Stomach (tissue), 8 donors: ENCODE measurements at regions not wholly inside any gene's neighbourhood (a gene's known extent, or its start where the extent isn't known, plus 50 kb on each side); places are given as distances from the start of the nearest gene placed in this dataset.

Source experiments
- DNase-seq, 2 donors: peaks; one replicate each; pipeline versions ENCODE4 v3.0.0 to v3.0.0-alpha.2; 2013 to 2019
- H3K27ac ChIP-seq, 5 donors: fragments of 200-600 bp in 4 of 5; sonication (generic) in 4 of 5; one replicate each; pipeline ENCODE4 v1.5.1; 2013 to 2019; ENCODE audit warnings: mild to moderate bottlenecking in 1 of 5, moderate library complexity in 1 of 5
- H3K27me3 ChIP-seq, 3 donors: fragments of 200-600 bp; sonication (generic); one replicate each; pipeline ENCODE4 v1.5.1; 2017 to 2019; ENCODE audit warnings: mixed run types in 1 of 3
- H3K36me3 ChIP-seq, 4 donors: fragments of 200-600 bp; sonication (generic); 1 replicate in 3 of 4; 2 replicates in 1 of 4; pipeline ENCODE4 v1.5.1; 2016 to 2019
- H3K4me1 ChIP-seq, 4 donors: fragments of 200-600 bp; sonication (generic); one replicate each; pipeline ENCODE4 v1.5.1; 2016 to 2019
- H3K4me3 ChIP-seq, 4 donors: fragments of 200-600 bp; sonication (generic) in 3 of 4; one replicate each; pipeline ENCODE4 v1.5.1; 2016 to 2019; ENCODE audit warnings: mild to moderate bottlenecking in 1 of 4
- H3K9me3 ChIP-seq, 4 donors: fragments of 200-600 bp; sonication (generic); one replicate each; pipeline ENCODE4 v1.5.1; 2016 to 2019
- EP300 ChIP-seq: sonication (generic); formaldehyde crosslinking; IDR thresholded peaks from one replicate; pipeline ENCODE4 v1.6.1; 2017; ENCODE audit warnings: antibody characterized with exemption
- POLR2A ChIP-seq, 4 donors: fragments of 450-650 bp; IDR thresholded peaks; one replicate each; pipeline ENCODE4 v1.6.1; 2016; ENCODE audit warnings: antibody characterized with exemption in 4 of 4, control low read depth in 2 of 4, mild to moderate bottlenecking in 1 of 4, moderate library complexity in 1 of 4
- POLR2AphosphoS5 ChIP-seq, 3 donors: sonication (generic); formaldehyde crosslinking; IDR thresholded peaks; one replicate each; pipeline ENCODE4 v1.6.1; 2016; ENCODE audit warnings: antibody characterized with exemption in 3 of 3
- WGBS, 5 donors: extraction: QIAGEN DNeasy Blood & Tissue Kit in 3 of 5; methylation state at CpG; one replicate each; pipeline versions ENCODE4 v1.1.5 to v1.1.7; 2013 to 2018; 5-methylcytosine and 5-hydroxymethylcytosine counted together
- intact Hi-C: fragments of 100-400 bp; cut with DNase I; formaldehyde crosslinking; loops from one replicate; pipeline ENCODE4 v1.15.1; 2023; ENCODE audit warnings: low total_unique reads
- TF ChIP-seq, protein P1 (sequence below), 7 experiments: fragments of 450-650 bp in 4 of 7; fragments of 200-600 bp in 3 of 7; sonication (generic) in 3 of 7; IDR thresholded peaks; one replicate each; pipeline ENCODE4 v1.5.1; 2016 to 2019; ENCODE audit warnings: antibody characterized with exemption in 7 of 7, control low read depth in 2 of 7, mild to moderate bottlenecking in 1 of 7
- donor health status: healthy with polysubstance abuse.
- donor health status: Bipolar disorder and iron deficiency.
- donor health status: healthy.

DNA sequence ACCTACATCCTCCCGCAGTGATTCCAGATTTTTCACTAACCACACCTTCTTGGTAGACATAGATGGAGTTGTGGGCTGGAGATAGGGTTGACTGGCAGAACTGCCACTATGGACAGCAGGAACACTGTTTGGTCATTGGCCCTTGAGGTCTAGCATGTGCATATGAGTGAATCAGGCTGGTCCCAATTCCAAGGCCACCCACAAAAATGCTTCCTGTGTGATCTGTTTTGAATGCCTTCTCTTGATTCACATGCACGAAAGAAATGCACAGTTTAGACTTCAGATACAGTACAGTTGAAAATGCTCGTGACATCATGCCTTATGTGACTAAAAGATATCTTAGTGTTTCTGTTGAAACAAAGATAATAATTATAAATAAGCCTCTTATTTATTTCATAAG is 285.8 kb upstream of the SEMA6D start:
- no peaks in the 10 kb centered on the region for H3K4me1 ChIP-seq
- H3K9me3 ChIP-seq: no peaks in the 10 kb centered on the region
- no peak overlapping the region for H3K4me3 ChIP-seq
- intact Hi-C loops: no loop called here
- WGBS, 5 donors: 85 to 87% (median 87%) methylated on average over 3 of the region's 3 CpGs
- DNase-seq: no peak
- no peak overlapping the region for H3K27ac ChIP-seq
- no peaks in the 10 kb centered on the region for H3K27me3 ChIP-seq
- TF ChIP-seq, protein P1, sequence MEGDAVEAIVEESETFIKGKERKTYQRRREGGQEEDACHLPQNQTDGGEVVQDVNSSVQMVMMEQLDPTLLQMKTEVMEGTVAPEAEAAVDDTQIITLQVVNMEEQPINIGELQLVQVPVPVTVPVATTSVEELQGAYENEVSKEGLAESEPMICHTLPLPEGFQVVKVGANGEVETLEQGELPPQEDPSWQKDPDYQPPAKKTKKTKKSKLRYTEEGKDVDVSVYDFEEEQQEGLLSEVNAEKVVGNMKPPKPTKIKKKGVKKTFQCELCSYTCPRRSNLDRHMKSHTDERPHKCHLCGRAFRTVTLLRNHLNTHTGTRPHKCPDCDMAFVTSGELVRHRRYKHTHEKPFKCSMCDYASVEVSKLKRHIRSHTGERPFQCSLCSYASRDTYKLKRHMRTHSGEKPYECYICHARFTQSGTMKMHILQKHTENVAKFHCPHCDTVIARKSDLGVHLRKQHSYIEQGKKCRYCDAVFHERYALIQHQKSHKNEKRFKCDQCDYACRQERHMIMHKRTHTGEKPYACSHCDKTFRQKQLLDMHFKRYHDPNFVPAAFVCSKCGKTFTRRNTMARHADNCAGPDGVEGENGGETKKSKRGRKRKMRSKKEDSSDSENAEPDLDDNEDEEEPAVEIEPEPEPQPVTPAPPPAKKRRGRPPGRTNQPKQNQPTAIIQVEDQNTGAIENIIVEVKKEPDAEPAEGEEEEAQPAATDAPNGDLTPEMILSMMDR (IDR thresholded peaks at IDR 0.05): no peak
- TF ChIP-seq POLR2A (IDR thresholded peaks at IDR 0.05): no peak
- no peak for TF ChIP-seq POLR2AphosphoS5 (IDR thresholded peaks at IDR 0.05)
- TF ChIP-seq EP300: no peak
- H3K36me3 ChIP-seq: no peaks in the 10 kb centered on the region

DNA sequence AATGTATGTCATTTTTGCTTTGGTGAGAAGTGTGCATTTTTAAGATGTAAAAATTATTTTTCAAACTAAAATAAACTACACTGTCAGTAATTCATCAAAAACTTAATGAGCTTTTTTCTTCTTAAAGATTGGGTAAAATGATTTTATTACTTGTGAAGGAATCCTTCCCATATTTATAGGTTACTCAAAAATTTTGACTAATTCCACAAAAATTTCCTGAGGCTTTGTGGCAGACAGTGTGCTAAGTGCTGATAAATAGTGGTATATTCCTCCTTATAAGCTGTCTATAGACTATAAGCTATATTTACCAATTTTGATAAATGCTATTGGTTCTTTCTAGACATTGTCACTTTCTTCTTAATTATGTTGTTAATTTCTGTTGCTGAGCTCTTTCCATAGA is 284.5 kb upstream of the SEMA6D start:
- H3K27ac ChIP-seq: no peak overlapping the region
- no peaks in the 10 kb centered on the region for H3K4me1 ChIP-seq
- H3K9me3 ChIP-seq: no peaks in the 10 kb centered on the region
- no peaks in the 10 kb centered on the region for H3K27me3 ChIP-seq
- DNase-seq: no peak
- no peaks in the 10 kb centered on the region for H3K36me3 ChIP-seq
- intact Hi-C loops: no loop called here
- TF ChIP-seq EP300: no peak
- TF ChIP-seq POLR2A (IDR thresholded peaks at IDR 0.05): no peak
- no peak for TF ChIP-seq POLR2AphosphoS5 (IDR thresholded peaks at IDR 0.05)
- TF ChIP-seq, protein P1 (IDR thresholded peaks at IDR 0.05): no peak
- H3K4me3 ChIP-seq: no peak overlapping the region

DNA sequence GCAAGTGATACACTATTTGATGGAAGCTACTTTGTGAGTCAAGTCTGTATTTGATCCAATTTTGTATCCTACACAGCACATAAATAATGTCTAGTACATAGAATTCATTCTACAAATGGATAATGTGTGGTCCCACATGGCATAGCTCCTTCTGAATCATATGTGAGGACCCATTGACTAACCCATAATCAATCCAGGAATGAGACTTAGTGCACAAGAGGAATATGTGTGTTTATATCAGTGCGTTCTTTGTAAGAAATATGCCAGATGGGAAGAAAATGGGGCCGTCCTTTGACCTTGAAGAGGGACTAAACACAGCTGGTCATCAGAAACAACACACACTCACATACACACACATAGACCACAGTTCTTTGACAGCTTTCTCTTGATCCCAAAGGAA is 282.7 kb upstream of the SEMA6D start:
- intact Hi-C loops: no loop called here
- no peaks in the 10 kb centered on the region for H3K27me3 ChIP-seq
- 74 to 87% (median 79%) methylated on average over 2 of the region's 2 CpGs for WGBS, 5 donors

DNA sequence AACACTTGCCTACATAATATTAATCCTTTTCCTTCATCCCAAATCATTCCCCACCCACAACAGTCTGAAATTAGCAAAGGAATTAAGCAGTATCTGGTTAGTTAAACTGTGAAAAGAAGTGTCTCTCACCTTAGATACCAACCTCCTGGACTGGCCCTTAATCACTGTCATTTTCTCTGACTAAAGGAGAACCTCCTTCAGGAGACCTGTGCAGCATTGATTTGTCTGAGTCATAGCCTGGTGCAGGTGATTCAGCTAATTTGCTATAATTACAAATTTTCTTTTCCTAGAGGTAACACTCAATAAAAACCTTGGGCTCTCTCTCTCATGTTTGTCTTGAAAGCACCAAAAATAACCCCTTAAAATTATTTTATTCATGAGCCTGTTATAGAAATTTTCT is 279.8 kb upstream of the SEMA6D start:
- Histone ChIP-seq H3K9me3 (no peaks in the 10 kb centered on the region), H3K36me3 (no peaks in the 10 kb centered on the region), H3K4me1 (peaks cover 0 to 15% (median 6%) of the 10 kb centered on the region in 4 donors), H3K27me3 (no peaks in the 10 kb centered on the region), H3K4me3 (no peak overlapping the region), H3K27ac (no peak overlapping the region)
- no peak for DNase-seq
- TF ChIP-seq EP300 (no peak), POLR2AphosphoS5 (IDR thresholded peaks at IDR 0.05) (no peak), POLR2A (IDR thresholded peaks at IDR 0.05) (no peak)
- TF ChIP-seq, protein P1 (IDR thresholded peaks at IDR 0.05): no peak
- intact Hi-C loops: no loop called here

More for the DNA sequence above, 282.7 kb upstream of the SEMA6D start:
- Histone ChIP-seq H3K9me3 (no peaks in the 10 kb centered on the region), H3K4me1 (peaks cover 0 to 9% (median 4%) of the 10 kb centered on the region in 4 donors), H3K27ac (no peak overlapping the region), H3K4me3 (no peak overlapping the region), H3K36me3 (no peaks in the 10 kb centered on the region)
- peak in 1 of 2 donors; percentile 30 for DNase-seq
- no peak for TF ChIP-seq EP300
- no peak for TF ChIP-seq POLR2AphosphoS5 (IDR thresholded peaks at IDR 0.05)
- TF ChIP-seq, protein P1 (IDR thresholded peaks at IDR 0.05): no peak
- no peak for TF ChIP-seq POLR2A (IDR thresholded peaks at IDR 0.05)
